HL-60/S4 treated with retinoic acid at 250 ng/mL for 4 days and 3 days (cell line): ENCODE measurements at regions not wholly inside any gene's neighbourhood (a gene's known extent, or its start where the extent isn't known, plus 50 kb on each side); places are given as distances from the start of the nearest gene placed in this dataset.
"Not testable (repeated sequence)": the region's sequence is repeated elsewhere in the genome, so short reads cannot be mapped to it uniquely, and the experiment has no call there.

Experiments
- in situ Hi-C: fragments of 300-500 bp; cut with MboI; formaldehyde crosslinking; loops from 2 replicates; pipeline ENCODE4 v1.7.0; 2022; ENCODE audit warnings: low sequenced_read_pairs

GRCh38 chrX:136975684-136976470 lies 57.9 kb downstream of the GPR101 start:
- in situ Hi-C loops = no loop called here

- in situ Hi-C loops = loop anchor here (25.0 kb wide), 1 partner anchor 219 kb away; no protein-coding TSS in a partner anchor
Measured at GRCh38 chrX:136967966-136968365, 65.8 kb downstream of the GPR101 start.

GRCh38 chrX:136963973-136964372 lies 69.8 kb downstream of the GPR101 start:
- in situ Hi-C loops = loop anchor here (25.0 kb wide), 1 partner anchor 223 kb away; no protein-coding TSS in a partner anchor

GRCh38 chrX:136961594-136962135 lies 72.1 kb downstream of the GPR101 start:
- in situ Hi-C loops = loop anchor here (25.0 kb wide), 1 partner anchor 226 kb away; no protein-coding TSS in a partner anchor

DNA sequence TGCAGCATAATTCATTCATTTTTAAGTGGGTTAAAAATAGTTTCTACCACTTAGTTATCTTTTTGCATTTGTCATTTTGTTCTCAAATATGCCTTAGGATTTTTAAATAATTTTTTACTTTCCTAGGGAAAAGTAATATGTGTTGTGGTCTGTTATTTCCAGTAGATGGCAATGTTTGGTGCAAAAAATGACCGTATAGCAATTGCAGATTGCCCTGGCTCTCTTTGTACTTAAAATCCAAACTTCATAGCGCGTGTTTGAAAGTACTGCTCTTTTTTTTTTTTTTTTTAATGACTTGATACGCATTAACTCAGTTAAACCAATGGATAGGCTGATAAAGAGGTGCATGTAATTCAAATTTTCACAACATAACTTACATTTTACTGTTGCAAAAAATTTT lies 74.4 kb upstream of the RBMX start:
- in situ Hi-C loops = loop anchor here (25.0 kb wide), 1 partner anchor 232 kb away; no protein-coding TSS in a partner anchor

DNA sequence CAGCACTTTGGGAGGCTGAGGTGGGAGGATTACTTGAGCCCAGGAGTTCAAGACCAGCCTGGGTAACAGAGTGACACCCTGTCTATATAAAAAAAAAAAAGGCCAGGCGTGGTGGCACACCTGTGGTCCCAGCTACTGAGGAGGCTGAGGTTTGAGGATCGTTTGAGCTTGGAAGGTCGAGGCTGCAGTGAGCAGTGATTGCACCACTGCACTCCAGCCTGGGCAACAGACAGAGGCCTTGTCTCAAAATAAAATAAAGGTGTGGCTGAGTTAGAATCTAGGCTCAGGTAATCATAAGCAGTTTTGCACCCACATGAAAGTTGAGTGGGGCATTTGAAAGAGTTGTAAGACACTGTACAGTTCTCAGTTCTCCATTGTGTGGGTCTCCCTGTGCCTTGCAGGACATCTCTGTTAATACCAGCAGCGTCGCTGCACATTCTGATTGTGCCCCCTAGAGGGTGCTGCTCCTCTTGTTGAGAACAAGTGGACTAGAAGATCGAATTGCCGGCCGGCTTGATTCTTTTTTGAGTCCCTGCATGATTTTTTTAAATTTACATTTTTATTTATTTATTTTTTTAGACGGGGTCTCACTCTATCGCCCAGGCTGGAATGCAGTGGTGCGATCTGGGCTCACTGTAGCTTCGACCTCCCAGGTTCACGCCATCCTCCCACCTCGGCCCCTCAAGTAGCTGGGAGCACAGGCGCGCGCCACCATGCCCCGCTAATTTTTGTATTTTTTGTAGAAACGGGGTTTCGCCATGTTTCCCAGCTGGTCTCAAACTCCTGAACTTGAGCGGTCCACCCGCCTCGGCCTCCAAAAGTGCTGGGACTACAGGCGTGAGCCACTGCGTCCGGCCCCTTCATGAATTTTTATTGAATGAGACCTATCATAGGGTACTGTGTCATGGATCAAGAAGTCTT lies 73.6 kb upstream of the RBMX start:
- in situ Hi-C loops = loop anchor here (25.0 kb wide), 1 partner anchor 233 kb away; no protein-coding TSS in a partner anchor

DNA sequence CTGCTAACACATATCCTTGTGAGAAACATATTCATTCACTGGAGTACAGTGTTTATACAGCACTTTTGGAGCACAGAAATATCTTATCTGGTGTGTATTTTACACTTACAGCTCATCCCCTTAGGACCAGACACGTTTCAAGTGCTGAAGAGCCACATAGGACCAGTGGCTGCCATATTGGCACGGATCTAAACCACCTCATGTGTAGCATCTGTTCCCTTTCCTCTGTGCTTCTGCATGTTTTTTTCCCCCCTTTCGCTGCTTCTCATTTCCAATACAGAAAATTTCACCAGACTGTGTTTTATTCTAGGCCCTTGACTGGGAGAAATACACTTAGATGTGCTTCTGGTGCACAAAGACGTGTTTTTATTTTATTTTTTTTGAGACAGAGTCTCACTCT lies 69.7 kb upstream of the RBMX start:
- in situ Hi-C loops = loop anchor here (25.0 kb wide), 1 partner anchor 237 kb away; no protein-coding TSS in a partner anchor

- in situ Hi-C loops = no loop called here
Measured at GRCh38 chrX:136941396-136942337, 61.1 kb upstream of the RBMX start.

- in situ Hi-C loops = no loop called here
Measured at GRCh38 chrX:136936183-136936549, 55.6 kb upstream of the RBMX start.

DNA sequence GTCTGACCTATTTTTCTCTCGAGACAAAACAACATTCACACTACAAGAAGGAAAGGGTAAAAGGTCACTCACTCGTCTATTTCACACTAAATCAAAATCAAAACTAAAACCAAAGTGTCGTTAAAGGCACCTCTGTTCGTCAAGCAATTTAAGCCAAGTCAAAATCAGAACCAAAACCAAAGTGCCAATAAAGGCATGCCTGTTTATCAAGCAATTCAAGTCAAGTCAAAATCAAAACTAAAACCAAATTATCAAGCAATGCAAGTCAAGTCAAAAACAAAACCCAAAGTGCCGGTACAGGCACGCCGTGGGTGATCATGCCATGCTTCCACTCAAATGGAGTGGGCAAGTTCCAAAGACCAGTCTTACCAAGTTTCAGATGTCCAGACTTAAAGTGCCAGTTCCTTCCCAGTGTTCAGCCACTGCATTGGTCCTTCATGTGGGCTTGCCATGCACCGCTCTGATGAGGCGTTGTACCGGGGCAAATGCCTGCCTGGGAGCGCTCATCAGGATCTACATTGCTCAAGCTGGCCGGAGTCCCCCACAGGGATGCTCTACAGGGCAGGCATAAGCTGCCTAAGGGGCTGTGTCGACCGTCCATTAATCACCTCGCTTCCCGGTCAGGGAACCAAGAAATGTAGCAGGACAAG lies 55.1 kb upstream of the RBMX start:
- in situ Hi-C loops = not testable (repeated sequence)

DNA sequence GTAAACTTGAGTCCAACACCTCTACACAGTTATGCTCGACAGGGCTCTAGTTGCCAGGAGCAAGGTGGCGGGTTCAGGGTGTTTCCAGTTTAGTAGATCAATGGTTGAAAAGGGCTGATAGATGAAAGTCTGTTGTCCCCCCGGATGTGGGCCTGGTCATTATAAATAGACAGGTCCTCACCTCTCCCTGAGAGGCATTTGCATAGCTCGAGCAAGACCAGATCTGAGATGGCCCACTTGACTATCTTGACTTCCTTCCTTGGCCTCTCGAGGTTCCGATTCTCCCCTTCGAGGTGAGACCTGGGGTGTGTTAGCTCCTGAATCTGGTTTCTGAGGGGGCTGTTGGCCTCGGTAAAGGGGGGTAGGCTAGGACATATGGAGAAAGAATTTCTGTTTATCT lies 54.1 kb upstream of the RBMX start:
- in situ Hi-C loops = not testable (repeated sequence)

DNA sequence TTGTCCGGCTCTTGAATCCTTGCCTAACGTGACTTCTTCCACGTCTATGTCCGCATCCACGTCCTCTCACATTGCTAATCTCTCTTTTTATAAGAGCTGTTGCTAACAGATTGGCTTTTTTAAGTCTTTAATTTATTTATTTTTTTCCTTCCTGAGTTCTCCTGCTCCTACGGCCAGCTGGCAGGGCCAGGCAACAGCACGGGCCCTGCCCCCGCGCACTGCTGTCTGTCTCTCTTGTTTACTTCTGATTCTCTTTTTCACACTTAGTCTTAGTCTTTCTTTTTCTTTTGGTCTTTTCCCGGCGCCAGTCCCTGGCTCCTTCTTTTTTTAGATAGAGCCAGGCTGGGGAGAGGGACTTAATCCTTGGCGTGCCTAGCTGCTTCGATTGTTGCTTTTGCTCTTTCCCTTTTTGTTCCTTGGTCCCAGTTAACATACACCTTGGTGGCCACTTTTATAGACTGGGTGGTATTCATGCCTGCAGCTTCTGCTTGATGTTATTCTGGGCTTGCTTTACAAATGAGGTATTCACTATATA lies 53.2 kb upstream of the RBMX start:
- in situ Hi-C loops = no loop called here

- in situ Hi-C loops = no loop called here
Measured at GRCh38 chrX:136931661-136932060, 51.1 kb upstream of the RBMX start.
